H1 (cell line): ENCODE measurements at regions not wholly inside any gene's neighbourhood (a gene's known extent, or its start where the extent isn't known, plus 50 kb on each side); places are given as distances from the start of the nearest gene placed in this dataset.

Source experiments
- ASH2L ChIP-seq: fragments of 200-600, 300-600 bp; sonication (generic); IDR thresholded peaks from one replicate; pipeline ENCODE4 v1.7.1; 2017; ENCODE audit warnings: low read length
- BRCA1 ChIP-seq: IDR thresholded peaks from 2 replicates; pipeline ENCODE4 v1.6.1; 2012; ENCODE audit warnings: low read depth, low read length, improper control_type of control experiment
- MAFK ChIP-seq: IDR thresholded peaks from 2 replicates; pipeline ENCODE4 v1.6.1; 2012; ENCODE audit warnings: low read depth, mild to moderate bottlenecking, improper control_type of control experiment, low read length
- POU5F1 ChIP-seq: IDR thresholded peaks from 2 replicates; pipeline ENCODE4 v1.6.1; 2011; ENCODE audit warnings: low read depth, mild to moderate bottlenecking, low read length, moderate library complexity
- RXRA ChIP-seq: IDR thresholded peaks from 2 replicates; pipeline ENCODE4 v1.6.1; 2011; ENCODE audit warnings: low read depth, mild to moderate bottlenecking, low read length, moderate library complexity; ENCODE audit not compliant: insufficient read depth
- SP4 ChIP-seq: IDR thresholded peaks from 2 replicates; pipeline ENCODE4 v1.6.1; 2012; ENCODE audit warnings: low read length, inconsistent platforms
- TBP ChIP-seq: IDR thresholded peaks from 2 replicates; pipeline ENCODE4 v1.6.1; 2011; ENCODE audit warnings: low read depth, low read length, improper control_type of control experiment
- TF ChIP-seq, protein P1 (sequence below): fragments of 300-600 bp; sonication (generic); IDR thresholded peaks from 2 replicates; pipeline ENCODE4 v1.7.1; 2012; ENCODE audit warnings: low read length, moderate library complexity, mild to moderate bottlenecking, inconsistent platforms; ENCODE audit not compliant: insufficient replicate concordance

- TF ChIP-seq, protein P1, sequence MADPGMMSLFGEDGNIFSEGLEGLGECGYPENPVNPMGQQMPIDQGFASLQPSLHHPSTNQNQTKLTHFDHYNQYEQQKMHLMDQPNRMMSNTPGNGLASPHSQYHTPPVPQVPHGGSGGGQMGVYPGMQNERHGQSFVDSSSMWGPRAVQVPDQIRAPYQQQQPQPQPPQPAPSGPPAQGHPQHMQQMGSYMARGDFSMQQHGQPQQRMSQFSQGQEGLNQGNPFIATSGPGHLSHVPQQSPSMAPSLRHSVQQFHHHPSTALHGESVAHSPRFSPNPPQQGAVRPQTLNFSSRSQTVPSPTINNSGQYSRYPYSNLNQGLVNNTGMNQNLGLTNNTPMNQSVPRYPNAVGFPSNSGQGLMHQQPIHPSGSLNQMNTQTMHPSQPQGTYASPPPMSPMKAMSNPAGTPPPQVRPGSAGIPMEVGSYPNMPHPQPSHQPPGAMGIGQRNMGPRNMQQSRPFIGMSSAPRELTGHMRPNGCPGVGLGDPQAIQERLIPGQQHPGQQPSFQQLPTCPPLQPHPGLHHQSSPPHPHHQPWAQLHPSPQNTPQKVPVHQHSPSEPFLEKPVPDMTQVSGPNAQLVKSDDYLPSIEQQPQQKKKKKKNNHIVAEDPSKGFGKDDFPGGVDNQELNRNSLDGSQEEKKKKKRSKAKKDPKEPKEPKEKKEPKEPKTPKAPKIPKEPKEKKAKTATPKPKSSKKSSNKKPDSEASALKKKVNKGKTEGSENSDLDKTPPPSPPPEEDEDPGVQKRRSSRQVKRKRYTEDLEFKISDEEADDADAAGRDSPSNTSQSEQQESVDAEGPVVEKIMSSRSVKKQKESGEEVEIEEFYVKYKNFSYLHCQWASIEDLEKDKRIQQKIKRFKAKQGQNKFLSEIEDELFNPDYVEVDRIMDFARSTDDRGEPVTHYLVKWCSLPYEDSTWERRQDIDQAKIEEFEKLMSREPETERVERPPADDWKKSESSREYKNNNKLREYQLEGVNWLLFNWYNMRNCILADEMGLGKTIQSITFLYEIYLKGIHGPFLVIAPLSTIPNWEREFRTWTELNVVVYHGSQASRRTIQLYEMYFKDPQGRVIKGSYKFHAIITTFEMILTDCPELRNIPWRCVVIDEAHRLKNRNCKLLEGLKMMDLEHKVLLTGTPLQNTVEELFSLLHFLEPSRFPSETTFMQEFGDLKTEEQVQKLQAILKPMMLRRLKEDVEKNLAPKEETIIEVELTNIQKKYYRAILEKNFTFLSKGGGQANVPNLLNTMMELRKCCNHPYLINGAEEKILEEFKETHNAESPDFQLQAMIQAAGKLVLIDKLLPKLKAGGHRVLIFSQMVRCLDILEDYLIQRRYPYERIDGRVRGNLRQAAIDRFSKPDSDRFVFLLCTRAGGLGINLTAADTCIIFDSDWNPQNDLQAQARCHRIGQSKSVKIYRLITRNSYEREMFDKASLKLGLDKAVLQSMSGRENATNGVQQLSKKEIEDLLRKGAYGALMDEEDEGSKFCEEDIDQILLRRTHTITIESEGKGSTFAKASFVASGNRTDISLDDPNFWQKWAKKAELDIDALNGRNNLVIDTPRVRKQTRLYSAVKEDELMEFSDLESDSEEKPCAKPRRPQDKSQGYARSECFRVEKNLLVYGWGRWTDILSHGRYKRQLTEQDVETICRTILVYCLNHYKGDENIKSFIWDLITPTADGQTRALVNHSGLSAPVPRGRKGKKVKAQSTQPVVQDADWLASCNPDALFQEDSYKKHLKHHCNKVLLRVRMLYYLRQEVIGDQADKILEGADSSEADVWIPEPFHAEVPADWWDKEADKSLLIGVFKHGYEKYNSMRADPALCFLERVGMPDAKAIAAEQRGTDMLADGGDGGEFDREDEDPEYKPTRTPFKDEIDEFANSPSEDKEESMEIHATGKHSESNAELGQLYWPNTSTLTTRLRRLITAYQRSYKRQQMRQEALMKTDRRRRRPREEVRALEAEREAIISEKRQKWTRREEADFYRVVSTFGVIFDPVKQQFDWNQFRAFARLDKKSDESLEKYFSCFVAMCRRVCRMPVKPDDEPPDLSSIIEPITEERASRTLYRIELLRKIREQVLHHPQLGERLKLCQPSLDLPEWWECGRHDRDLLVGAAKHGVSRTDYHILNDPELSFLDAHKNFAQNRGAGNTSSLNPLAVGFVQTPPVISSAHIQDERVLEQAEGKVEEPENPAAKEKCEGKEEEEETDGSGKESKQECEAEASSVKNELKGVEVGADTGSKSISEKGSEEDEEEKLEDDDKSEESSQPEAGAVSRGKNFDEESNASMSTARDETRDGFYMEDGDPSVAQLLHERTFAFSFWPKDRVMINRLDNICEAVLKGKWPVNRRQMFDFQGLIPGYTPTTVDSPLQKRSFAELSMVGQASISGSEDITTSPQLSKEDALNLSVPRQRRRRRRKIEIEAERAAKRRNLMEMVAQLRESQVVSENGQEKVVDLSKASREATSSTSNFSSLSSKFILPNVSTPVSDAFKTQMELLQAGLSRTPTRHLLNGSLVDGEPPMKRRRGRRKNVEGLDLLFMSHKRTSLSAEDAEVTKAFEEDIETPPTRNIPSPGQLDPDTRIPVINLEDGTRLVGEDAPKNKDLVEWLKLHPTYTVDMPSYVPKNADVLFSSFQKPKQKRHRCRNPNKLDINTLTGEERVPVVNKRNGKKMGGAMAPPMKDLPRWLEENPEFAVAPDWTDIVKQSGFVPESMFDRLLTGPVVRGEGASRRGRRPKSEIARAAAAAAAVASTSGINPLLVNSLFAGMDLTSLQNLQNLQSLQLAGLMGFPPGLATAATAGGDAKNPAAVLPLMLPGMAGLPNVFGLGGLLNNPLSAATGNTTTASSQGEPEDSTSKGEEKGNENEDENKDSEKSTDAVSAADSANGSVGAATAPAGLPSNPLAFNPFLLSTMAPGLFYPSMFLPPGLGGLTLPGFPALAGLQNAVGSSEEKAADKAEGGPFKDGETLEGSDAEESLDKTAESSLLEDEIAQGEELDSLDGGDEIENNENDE, result no peak
- TF ChIP-seq POU5F1 (no peak), ASH2L (no peak), BRCA1 (no peak), RXRA (no peak), TBP (no peak), SP4 (no peak), MAFK (no peak)
Measured at GRCh38 chrX:122866532-122866931, 317.5 kb upstream of the GRIA3 start (continued).
